CD4-positive, alpha-beta T cell treated with Interleukin-12 subunit alpha and Interleukin-12 subunit beta, for 1 hour (primary cell): ENCODE measurements at regions not wholly inside any gene's neighbourhood (a gene's known extent, or its start where the extent isn't known, plus 50 kb on each side); places are given as distances from the start of the nearest gene placed in this dataset.

Source experiments
- DNase-seq: peaks from one replicate; pipeline ENCODE4 v3.0.0-alpha.2; 2020

- no peak for DNase-seq
Observed at GRCh38 chr2:51526766-51527165, 494.8 kb upstream of the NRXN1 start.

GRCh38 chr2:51516667-51517066 lies 484.7 kb upstream of the NRXN1 start:
- no peak for DNase-seq

- DNase-seq, result no peak
Observed at GRCh38 chr2:51511002-51511401, 479.1 kb upstream of the NRXN1 start.

GRCh38 chr2:51510303-51510702 lies 478.4 kb upstream of the NRXN1 start:
- DNase-seq, result no peak

GRCh38 chr2:51505533-51505932 lies 473.6 kb upstream of the NRXN1 start:
- DNase-seq, result no peak

GRCh38 chr2:51490576-51491234 lies 458.8 kb upstream of the NRXN1 start:
- DNase-seq, result no peak

GRCh38 chr2:51484605-51485004 lies 452.7 kb upstream of the NRXN1 start:
- no peak for DNase-seq

GRCh38 chr2:51483720-51484119 lies 451.8 kb upstream of the NRXN1 start:
- DNase-seq, result no peak

GRCh38 chr2:51472783-51473182 lies 440.9 kb upstream of the NRXN1 start:
- DNase-seq, result no peak

GRCh38 chr2:51472300-51472699 lies 440.4 kb upstream of the NRXN1 start:
- DNase-seq, result no peak

GRCh38 chr2:51469102-51469501 lies 437.2 kb upstream of the NRXN1 start:
- DNase-seq, result no peak

- no peak for DNase-seq
Observed at GRCh38 chr2:51465326-51465725, 433.4 kb upstream of the NRXN1 start.

GRCh38 chr2:51454177-51454576 lies 422.2 kb upstream of the NRXN1 start:
- DNase-seq, result no peak

GRCh38 chr2:51448911-51449310 lies 417.0 kb upstream of the NRXN1 start:
- DNase-seq, result no peak

- DNase-seq, result no peak
Observed at GRCh38 chr2:51441786-51442185, 409.9 kb upstream of the NRXN1 start.

GRCh38 chr2:51424418-51424817 lies 392.5 kb upstream of the NRXN1 start:
- DNase-seq, result no peak

- DNase-seq, result no peak
Observed at GRCh38 chr2:51420511-51420910, 388.6 kb upstream of the NRXN1 start.

- DNase-seq, result no peak
Observed at GRCh38 chr2:51413726-51414125, 381.8 kb upstream of the NRXN1 start.

GRCh38 chr2:51410331-51410730 lies 378.4 kb upstream of the NRXN1 start:
- no peak for DNase-seq

- DNase-seq, result no peak
Observed at GRCh38 chr2:51409920-51410319, 378.0 kb upstream of the NRXN1 start.

GRCh38 chr2:51404226-51404625 lies 372.3 kb upstream of the NRXN1 start:
- no peak for DNase-seq

GRCh38 chr2:51401546-51401945 lies 369.6 kb upstream of the NRXN1 start:
- DNase-seq, result no peak

GRCh38 chr2:51387235-51387634 lies 355.3 kb upstream of the NRXN1 start:
- DNase-seq, result no peak

- DNase-seq, result no peak
Observed at GRCh38 chr2:51379997-51380396, 348.1 kb upstream of the NRXN1 start.

GRCh38 chr2:51368250-51368649 lies 336.3 kb upstream of the NRXN1 start:
- DNase-seq, result no peak

- no peak for DNase-seq
Observed at GRCh38 chr2:51350100-51350499, 318.2 kb upstream of the NRXN1 start.
